A172 (cell line): ENCODE measurements at regions not wholly inside any gene's neighbourhood (a gene's known extent, or its start where the extent isn't known, plus 50 kb on each side); places are given as distances from the start of the nearest gene placed in this dataset.
"Not testable (repeated sequence)": the region's sequence is repeated elsewhere in the genome, so short reads cannot be mapped to it uniquely, and the experiment has no call there.

ENCODE experiments used
- DNase-seq: peaks from one replicate; pipeline ENCODE4 v3.0.0-alpha.2; 2015; ENCODE audit warnings: low spot score

GRCh38 chr13:50636007-50636704 lies 207.3 kb downstream of the DLEU7 start:
- no peak for DNase-seq

GRCh38 chr13:50643060-50643459 lies 200.4 kb downstream of the DLEU7 start:
- DNase-seq, result no peak

- no peak for DNase-seq
Measured at GRCh38 chr13:50644081-50644871, 199.2 kb downstream of the DLEU7 start.

- peak; percentile 28 for DNase-seq
Measured at GRCh38 chr13:50645092-50645491, 198.4 kb downstream of the DLEU7 start.

- no peak for DNase-seq
Measured at GRCh38 chr13:50646070-50646469, 197.4 kb downstream of the DLEU7 start.

GRCh38 chr13:50649211-50649610 lies 194.3 kb downstream of the DLEU7 start:
- DNase-seq, result no peak

GRCh38 chr13:50650592-50651504 lies 192.6 kb downstream of the DLEU7 start:
- peak; percentile 13 for DNase-seq

- no peak for DNase-seq
Measured at GRCh38 chr13:50651922-50652321, 191.6 kb downstream of the DLEU7 start.

- no peak for DNase-seq
Measured at GRCh38 chr13:50654331-50654730, 189.2 kb downstream of the DLEU7 start.

GRCh38 chr13:50661881-50662280 lies 181.6 kb downstream of the DLEU7 start:
- DNase-seq, result not testable (repeated sequence)

- DNase-seq, result no peak
Measured at GRCh38 chr13:50664951-50665350, 178.5 kb downstream of the DLEU7 start.

- no peak for DNase-seq
Measured at GRCh38 chr13:50668049-50668448, 175.4 kb downstream of the DLEU7 start.

- DNase-seq, result no peak
Measured at GRCh38 chr13:50668691-50669271, 174.7 kb downstream of the DLEU7 start.

GRCh38 chr13:50670272-50670671 lies 173.2 kb downstream of the DLEU7 start:
- DNase-seq, result no peak

- DNase-seq, result no peak
Measured at GRCh38 chr13:50670847-50671496, 172.5 kb downstream of the DLEU7 start.

GRCh38 chr13:50671497-50671850 lies 172.0 kb downstream of the DLEU7 start:
- no peak for DNase-seq

- DNase-seq, result no peak
Measured at GRCh38 chr13:50672025-50672424, 171.5 kb downstream of the DLEU7 start.

GRCh38 chr13:50675651-50676050 lies 167.8 kb downstream of the DLEU7 start:
- no peak for DNase-seq

- DNase-seq, result peak; percentile 75
Measured at GRCh38 chr13:50676602-50677001, 166.9 kb downstream of the DLEU7 start.

- DNase-seq, result no peak
Measured at GRCh38 chr13:50677258-50677657, 166.2 kb downstream of the DLEU7 start.

GRCh38 chr13:50677687-50678463 lies 165.6 kb downstream of the DLEU7 start:
- peak; percentile 4 for DNase-seq
